ENCODE measurements at regions not wholly inside any gene's neighbourhood (a gene's known extent, or its start where the extent isn't known, plus 50 kb on each side); places are given as distances from the start of the nearest gene placed in this dataset.
A peak's percentile ranks its signal among the peaks of the same experiment; 100 is the strongest.

DNA sequence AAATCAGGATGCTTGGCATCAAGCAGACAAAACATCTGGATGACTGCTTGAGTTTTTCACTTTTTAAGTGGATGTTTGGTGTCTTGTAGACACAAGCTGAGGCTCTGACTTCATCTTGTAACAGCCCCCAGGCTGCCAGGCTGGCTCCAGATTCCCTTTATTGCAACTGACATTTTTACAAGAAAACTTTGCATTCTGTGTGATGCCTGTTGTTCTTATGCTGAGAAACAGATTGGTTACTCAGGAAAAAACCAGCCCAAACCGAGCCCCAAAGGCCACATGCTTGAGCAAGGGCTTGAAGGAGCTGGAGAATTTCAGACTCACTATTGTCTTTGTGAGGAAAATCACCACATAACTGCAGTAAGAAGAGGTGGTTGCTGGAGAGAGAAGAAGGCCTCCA, 98.4 kb upstream of the PREP start:
- Histone ChIP-seq H2AFZ (replicated peaks) (no peak overlapping the region), H3K4me1 (no peaks in the 10 kb centered on the region), H3K36me3 (no peaks in the 10 kb centered on the region), H4K20me1 (ENCODE audit: low read depth) (no peaks in the 10 kb centered on the region), H3F3A (ENCODE audit: low read depth) (no peaks in the 10 kb centered on the region), H3K4me2 (no peak overlapping the region), H3K9me3 (ENCODE audit: low read depth) (no peaks in the 10 kb centered on the region), H3K9ac (no peak overlapping the region), H3K27ac (no peak overlapping the region), H3K79me2 (ENCODE audit: low read depth) (no peaks in the 10 kb centered on the region), H3K4me3 (no peak overlapping the region), H3K27me3 (no peaks in the 10 kb centered on the region)
- Mint-ChIP-seq H3K36me3 (no peaks in the 10 kb centered on the region), H3K27me3 (ENCODE audit: insufficient read depth, low read depth) (peaks cover 3% of the 10 kb centered on the region), H3K4me1 (peaks cover 14% of the 10 kb centered on the region), H3K4me3 (no peak overlapping the region), H3K9me3 (no peaks in the 10 kb centered on the region), H3K27ac (no peak overlapping the region)
- no peak for DNase-seq (ENCODE audit: low spot score)
- TF ChIP-seq EZH2phosphoT487 (IDR thresholded peaks at IDR 0.05), result no peak
- TF ChIP-seq, protein P1, sequence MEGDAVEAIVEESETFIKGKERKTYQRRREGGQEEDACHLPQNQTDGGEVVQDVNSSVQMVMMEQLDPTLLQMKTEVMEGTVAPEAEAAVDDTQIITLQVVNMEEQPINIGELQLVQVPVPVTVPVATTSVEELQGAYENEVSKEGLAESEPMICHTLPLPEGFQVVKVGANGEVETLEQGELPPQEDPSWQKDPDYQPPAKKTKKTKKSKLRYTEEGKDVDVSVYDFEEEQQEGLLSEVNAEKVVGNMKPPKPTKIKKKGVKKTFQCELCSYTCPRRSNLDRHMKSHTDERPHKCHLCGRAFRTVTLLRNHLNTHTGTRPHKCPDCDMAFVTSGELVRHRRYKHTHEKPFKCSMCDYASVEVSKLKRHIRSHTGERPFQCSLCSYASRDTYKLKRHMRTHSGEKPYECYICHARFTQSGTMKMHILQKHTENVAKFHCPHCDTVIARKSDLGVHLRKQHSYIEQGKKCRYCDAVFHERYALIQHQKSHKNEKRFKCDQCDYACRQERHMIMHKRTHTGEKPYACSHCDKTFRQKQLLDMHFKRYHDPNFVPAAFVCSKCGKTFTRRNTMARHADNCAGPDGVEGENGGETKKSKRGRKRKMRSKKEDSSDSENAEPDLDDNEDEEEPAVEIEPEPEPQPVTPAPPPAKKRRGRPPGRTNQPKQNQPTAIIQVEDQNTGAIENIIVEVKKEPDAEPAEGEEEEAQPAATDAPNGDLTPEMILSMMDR (IDR thresholded peaks at IDR 0.05), result no peak
- no peak for TF ChIP-seq EZH2 (IDR thresholded peaks at IDR 0.05)

DNA sequence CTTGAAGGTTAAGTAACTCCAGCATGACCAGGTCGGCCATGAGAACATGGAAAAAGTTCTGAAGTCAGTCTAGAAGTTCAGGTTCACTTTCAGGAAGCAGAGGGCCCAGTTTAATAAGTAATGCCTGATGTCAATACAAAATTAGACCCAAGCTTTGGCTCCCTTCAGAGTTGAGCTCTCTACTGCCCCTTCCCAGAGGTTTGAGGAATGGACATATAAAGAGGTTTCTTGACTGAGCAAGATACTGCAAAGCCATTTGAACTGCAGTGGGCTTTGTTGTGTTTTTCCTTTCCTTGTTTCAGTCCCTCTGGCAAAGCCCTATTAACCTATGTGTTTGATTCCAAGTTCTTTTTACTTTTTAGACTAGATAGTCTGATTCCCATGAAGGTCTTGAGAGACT, 97.8 kb upstream of the PREP start:
- DNase-seq (ENCODE audit: low spot score), result no peak
- Histone ChIP-seq H3K36me3 (no peaks in the 10 kb centered on the region), H3K79me2 (ENCODE audit: low read depth) (no peaks in the 10 kb centered on the region), H3K4me1 (no peaks in the 10 kb centered on the region), H3K27me3 (no peaks in the 10 kb centered on the region), H3K9me3 (ENCODE audit: low read depth) (no peaks in the 10 kb centered on the region), H4K20me1 (ENCODE audit: low read depth) (no peaks in the 10 kb centered on the region), H3K27ac (no peak overlapping the region), H3K4me3 (no peak overlapping the region), H3K9ac (no peak overlapping the region), H3K4me2 (no peak overlapping the region), H3F3A (ENCODE audit: low read depth) (no peaks in the 10 kb centered on the region), H2AFZ (replicated peaks) (no peak overlapping the region)
- TF ChIP-seq, protein P1 (IDR thresholded peaks at IDR 0.05), result peak; percentile 32
- no peak for TF ChIP-seq EZH2phosphoT487 (IDR thresholded peaks at IDR 0.05)
- no peak for TF ChIP-seq EZH2 (IDR thresholded peaks at IDR 0.05)
- Mint-ChIP-seq H3K9me3 (no peaks in the 10 kb centered on the region), H3K27me3 (ENCODE audit: insufficient read depth, low read depth) (peaks cover 2% of the 10 kb centered on the region), H3K36me3 (no peaks in the 10 kb centered on the region), H3K4me1 (peaks cover 12% of the 10 kb centered on the region), H3K27ac (no peak overlapping the region), H3K4me3 (no peak overlapping the region)

DNA sequence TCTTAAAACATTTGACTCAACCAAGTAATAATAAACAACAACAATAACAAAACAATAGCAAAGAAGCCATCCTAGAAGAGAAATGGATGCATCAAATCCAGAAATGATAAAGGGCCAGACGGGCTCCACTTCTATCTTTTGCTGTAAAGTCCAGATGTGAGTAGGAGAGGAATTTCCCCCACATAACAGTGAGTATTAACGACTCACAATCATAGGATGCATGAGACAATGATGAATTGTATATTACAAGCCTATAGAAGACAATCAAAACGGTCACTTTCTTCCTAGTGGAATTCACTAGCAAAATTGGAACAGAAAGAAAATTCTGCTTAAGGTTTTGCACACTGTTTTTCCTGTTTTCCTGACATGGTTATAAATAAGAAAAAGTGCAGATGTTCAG, 97.0 kb upstream of the PREP start:
- Histone ChIP-seq H3K9ac (no peak overlapping the region), H3F3A (ENCODE audit: low read depth) (no peaks in the 10 kb centered on the region), H3K9me3 (ENCODE audit: low read depth) (no peaks in the 10 kb centered on the region), H3K27ac (no peak overlapping the region), H3K27me3 (no peaks in the 10 kb centered on the region), H3K36me3 (no peaks in the 10 kb centered on the region), H2AFZ (replicated peaks) (no peak overlapping the region), H3K4me3 (no peak overlapping the region), H3K79me2 (ENCODE audit: low read depth) (no peaks in the 10 kb centered on the region), H3K4me1 (peaks cover 2% of the 10 kb centered on the region), H4K20me1 (ENCODE audit: low read depth) (no peaks in the 10 kb centered on the region), H3K4me2 (no peak overlapping the region)
- H3K27me3 Mint-ChIP-seq (ENCODE audit: insufficient read depth, low read depth), result peaks cover 2% of the 10 kb centered on the region
- H3K4me1 Mint-ChIP-seq, result peaks cover 4% of the 10 kb centered on the region
- no peak for TF ChIP-seq EZH2 (IDR thresholded peaks at IDR 0.05)
- TF ChIP-seq, protein P1 (IDR thresholded peaks at IDR 0.05), result no peak
- no peaks in the 10 kb centered on the region for H3K9me3 Mint-ChIP-seq
- no peak for DNase-seq (ENCODE audit: low spot score)
- H3K4me3 Mint-ChIP-seq, result no peak overlapping the region
- H3K36me3 Mint-ChIP-seq, result no peaks in the 10 kb centered on the region
- H3K27ac Mint-ChIP-seq, result no peak overlapping the region

All from neural progenitor cell (in vitro differentiated cells).